Right ventricle myocardium inferior (tissue), 1 donor: ENCODE measurements at regions not wholly inside any gene's neighbourhood (a gene's known extent, or its start where the extent isn't known, plus 50 kb on each side); places are given as distances from the start of the nearest gene placed in this dataset.
"Not testable (repeated sequence)": the region's sequence is repeated elsewhere in the genome, so short reads cannot be mapped to it uniquely, and the experiment has no call there.

Experiments used
- ATAC-seq: fragments of 200-7000 bp; cut with Tn5 transposase; one replicate; pipeline ENCODE4 v1.9.1; 2020; ENCODE audit warnings: mild to moderate bottlenecking, moderate library complexity
- DNase-seq: peaks from one replicate; pipeline ENCODE4 v3.0.0; 2021; ENCODE audit errors: missing footprints
- intact Hi-C: fragments of 100-400 bp; cut with DNase I; formaldehyde crosslinking; loops from one replicate; pipeline ENCODE4 v1.11.0; 2022
- donor health status: DM: no; HTN: yes; CAD: no; lungs with severe emphysema.

- DNase-seq (no peak), ATAC-seq (no peak)
- intact Hi-C loops: no loop called here
Observed at GRCh38 chr20:47905628-47906347, 120.5 kb upstream of the SULF2 start.

- DNase-seq, intact Hi-C loops, ATAC-seq: not testable (repeated sequence)
Observed at GRCh38 chr20:47903009-47903408, 117.7 kb upstream of the SULF2 start.

- ATAC-seq, DNase-seq: not testable (repeated sequence)
- intact Hi-C loops: loop anchor here (5.0 to 10.0 kb wide), 2 partner anchors 57 to 615 kb away; no protein-coding TSS in a partner anchor
Observed at GRCh38 chr20:47899313-47899712, 114.0 kb upstream of the SULF2 start.

GRCh38 chr20:47897461-47897860, 112.2 kb upstream of the SULF2 start:
- intact Hi-C loops: loop anchor here (5.0 to 10.0 kb wide), 2 partner anchors 55 to 617 kb away; no protein-coding TSS in a partner anchor
- ATAC-seq: no peak

GRCh38 chr20:47892681-47893080, 107.4 kb upstream of the SULF2 start:
- not testable (repeated sequence) for DNase-seq, ATAC-seq
- intact Hi-C loops: loop anchor here (10.0 kb wide), 1 partner anchor 622 kb away; no protein-coding TSS in a partner anchor

More at GRCh38 chr20:47897461-47897860, 112.2 kb upstream of the SULF2 start:
- DNase-seq: no peak

- ATAC-seq, DNase-seq: not testable (repeated sequence)
- intact Hi-C loops: loop anchor here (10.0 kb wide), 1 partner anchor 624 kb away; no protein-coding TSS in a partner anchor
Observed at GRCh38 chr20:47890708-47891107, 105.4 kb upstream of the SULF2 start.

GRCh38 chr20:47889751-47890150, 104.5 kb upstream of the SULF2 start:
- ATAC-seq, DNase-seq: not testable (repeated sequence)
- intact Hi-C loops: loop anchor here (10.0 kb wide), 1 partner anchor 625 kb away; no protein-coding TSS in a partner anchor

GRCh38 chr20:47888351-47888750, 103.1 kb upstream of the SULF2 start:
- intact Hi-C loops: no loop called here
- DNase-seq (no peak), ATAC-seq (no peak)

- no peak for ATAC-seq
- intact Hi-C loops: no loop called here
- DNase-seq: no peak
Observed at GRCh38 chr20:47887477-47888080, 102.3 kb upstream of the SULF2 start.

GRCh38 chr20:47887064-47887463, 101.8 kb upstream of the SULF2 start:
- intact Hi-C loops: no loop called here
- no peak for ATAC-seq

GRCh38 chr20:47886454-47887041, 101.3 kb upstream of the SULF2 start:
- intact Hi-C loops: no loop called here
- ATAC-seq: no peak
- DNase-seq: no peak

More at GRCh38 chr20:47887064-47887463, 101.8 kb upstream of the SULF2 start:
- DNase-seq: no peak

- ATAC-seq: no peak
- intact Hi-C loops: no loop called here
Observed at GRCh38 chr20:47885909-47886453, 100.7 kb upstream of the SULF2 start.

GRCh38 chr20:47883940-47884339, 98.7 kb upstream of the SULF2 start:
- ATAC-seq, DNase-seq, intact Hi-C loops: not testable (repeated sequence)

More at GRCh38 chr20:47885909-47886453, 100.7 kb upstream of the SULF2 start:
- no peak for DNase-seq

GRCh38 chr20:47883186-47883585, 97.9 kb upstream of the SULF2 start:
- ATAC-seq: no peak
- DNase-seq: no peak
- intact Hi-C loops: no loop called here

- DNase-seq (no peak), ATAC-seq (no peak)
- intact Hi-C loops: no loop called here
Observed at GRCh38 chr20:47879771-47880170, 94.5 kb upstream of the SULF2 start.

- DNase-seq (no peak), ATAC-seq (no peak)
- intact Hi-C loops: no loop called here
Observed at GRCh38 chr20:47878601-47879027, 93.3 kb upstream of the SULF2 start.

GRCh38 chr20:47876311-47877088, 91.2 kb upstream of the SULF2 start:
- DNase-seq (no peak), ATAC-seq (no peak)
- intact Hi-C loops: no loop called here

- intact Hi-C loops: no loop called here
- DNase-seq (no peak), ATAC-seq (no peak)
Observed at GRCh38 chr20:47875297-47876025, 90.2 kb upstream of the SULF2 start.
